Liver (tissue), 3 donors: ENCODE measurements at regions not wholly inside any gene's neighbourhood (a gene's known extent, or its start where the extent isn't known, plus 50 kb on each side); places are given as distances from the start of the nearest gene placed in this dataset.

ENCODE experiments used
- CTCF ChIP-seq: fragments of 150-350 bp; IDR thresholded peaks from 2 replicates; pipeline ENCODE4 v1.5.1; 2017; ENCODE audit warnings: improper control_type of control experiment, low read depth, low read length; ENCODE audit not compliant: missing input control
- EGR1 ChIP-seq, 2 donors: IDR thresholded peaks; 2 replicates each; pipeline ENCODE4 v1.6.1; 2016 to 2018; ENCODE audit warnings: antibody characterized with exemption in 2 of 2, low read depth in 2 of 2
- HNF4A ChIP-seq, 2 donors: conservative IDR thresholded peaks; 2 replicates each; pipeline ENCODE4 v1.6.1; 2016; ENCODE audit warnings: antibody characterized with exemption in 2 of 2, mild to moderate bottlenecking in 2 of 2
- JUND ChIP-seq, 2 donors: IDR thresholded peaks; 2 replicates each; pipeline ENCODE4 v1.6.1; 2016; ENCODE audit warnings: antibody characterized with exemption in 2 of 2
- RAD21 ChIP-seq, 2 donors: IDR thresholded peaks; 2 replicates each; pipeline ENCODE4 v1.6.1; 2016; ENCODE audit warnings: antibody characterized with exemption in 2 of 2, mild to moderate bottlenecking in 2 of 2
- RXRA ChIP-seq, 2 donors: IDR thresholded peaks; 2 replicates each; pipeline ENCODE4 v1.6.1; 2017 to 2018; ENCODE audit warnings: antibody characterized with exemption in 2 of 2, mild to moderate bottlenecking in 1 of 2
- TAF1 ChIP-seq: conservative IDR thresholded peaks from 2 replicates; pipeline ENCODE4 v1.6.1; 2016; ENCODE audit warnings: antibody characterized with exemption, mild to moderate bottlenecking
- YY1 ChIP-seq: IDR thresholded peaks from 2 replicates; pipeline ENCODE4 v1.6.1; 2016; ENCODE audit warnings: antibody characterized with exemption, mild to moderate bottlenecking
- TF ChIP-seq, protein P1 (sequence below): IDR thresholded peaks from 2 replicates; pipeline ENCODE4 v1.6.1; 2016; ENCODE audit warnings: antibody characterized with exemption, mild to moderate bottlenecking
- TF ChIP-seq, protein P2 (sequence below): IDR thresholded peaks from 2 replicates; pipeline ENCODE4 v1.6.1; 2016; ENCODE audit warnings: antibody characterized with exemption
- TF ChIP-seq, protein P3 (sequence below): IDR thresholded peaks from 2 replicates; pipeline ENCODE4 v1.6.1; 2016; ENCODE audit warnings: antibody characterized with exemption
- donor health status: healthy.
- donor health status: healthy.

DNA sequence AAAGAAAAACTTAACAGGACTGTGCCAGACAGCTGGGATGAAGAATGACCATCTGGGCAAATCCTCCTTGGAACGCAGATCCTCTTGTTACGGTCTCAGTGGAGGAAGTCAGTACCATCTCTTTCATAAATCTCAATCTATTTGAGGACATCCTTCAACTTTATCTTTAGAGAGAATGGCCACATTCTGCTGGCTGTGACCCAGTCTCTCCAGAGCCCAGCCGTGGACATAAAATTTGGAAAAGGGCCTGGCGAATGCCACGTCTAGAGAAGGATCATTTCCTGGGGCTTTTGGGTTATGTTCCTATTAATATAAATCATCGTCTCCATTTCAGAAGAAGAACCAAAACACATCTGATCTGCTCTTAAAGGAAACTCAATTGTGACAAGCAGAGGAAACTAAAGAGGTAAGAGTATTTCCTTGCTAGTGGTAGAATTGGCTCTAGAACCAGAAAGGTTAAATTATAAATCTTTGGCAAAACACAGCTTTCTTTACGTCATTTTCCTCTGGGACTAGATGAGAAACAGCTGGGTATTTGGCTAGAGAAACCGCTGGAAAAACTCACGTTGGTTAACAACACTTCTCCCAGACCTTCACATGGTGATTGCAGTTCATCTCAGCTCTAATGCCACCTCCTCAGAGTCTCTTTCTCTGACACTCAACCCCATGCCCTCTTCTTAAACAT, 164.7 kb downstream of the CHIC2 start:
- no peak for TF ChIP-seq CTCF
- TF ChIP-seq RAD21 (IDR thresholded peaks at IDR 0.05), result no peak
- TF ChIP-seq, protein P1, sequence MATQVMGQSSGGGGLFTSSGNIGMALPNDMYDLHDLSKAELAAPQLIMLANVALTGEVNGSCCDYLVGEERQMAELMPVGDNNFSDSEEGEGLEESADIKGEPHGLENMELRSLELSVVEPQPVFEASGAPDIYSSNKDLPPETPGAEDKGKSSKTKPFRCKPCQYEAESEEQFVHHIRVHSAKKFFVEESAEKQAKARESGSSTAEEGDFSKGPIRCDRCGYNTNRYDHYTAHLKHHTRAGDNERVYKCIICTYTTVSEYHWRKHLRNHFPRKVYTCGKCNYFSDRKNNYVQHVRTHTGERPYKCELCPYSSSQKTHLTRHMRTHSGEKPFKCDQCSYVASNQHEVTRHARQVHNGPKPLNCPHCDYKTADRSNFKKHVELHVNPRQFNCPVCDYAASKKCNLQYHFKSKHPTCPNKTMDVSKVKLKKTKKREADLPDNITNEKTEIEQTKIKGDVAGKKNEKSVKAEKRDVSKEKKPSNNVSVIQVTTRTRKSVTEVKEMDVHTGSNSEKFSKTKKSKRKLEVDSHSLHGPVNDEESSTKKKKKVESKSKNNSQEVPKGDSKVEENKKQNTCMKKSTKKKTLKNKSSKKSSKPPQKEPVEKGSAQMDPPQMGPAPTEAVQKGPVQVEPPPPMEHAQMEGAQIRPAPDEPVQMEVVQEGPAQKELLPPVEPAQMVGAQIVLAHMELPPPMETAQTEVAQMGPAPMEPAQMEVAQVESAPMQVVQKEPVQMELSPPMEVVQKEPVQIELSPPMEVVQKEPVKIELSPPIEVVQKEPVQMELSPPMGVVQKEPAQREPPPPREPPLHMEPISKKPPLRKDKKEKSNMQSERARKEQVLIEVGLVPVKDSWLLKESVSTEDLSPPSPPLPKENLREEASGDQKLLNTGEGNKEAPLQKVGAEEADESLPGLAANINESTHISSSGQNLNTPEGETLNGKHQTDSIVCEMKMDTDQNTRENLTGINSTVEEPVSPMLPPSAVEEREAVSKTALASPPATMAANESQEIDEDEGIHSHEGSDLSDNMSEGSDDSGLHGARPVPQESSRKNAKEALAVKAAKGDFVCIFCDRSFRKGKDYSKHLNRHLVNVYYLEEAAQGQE, result no peak
- no peak for TF ChIP-seq TAF1
- TF ChIP-seq EGR1 (IDR thresholded peaks at IDR 0.05; ENCODE audit: low read depth in 2 of 2), result no peak
- no peak for TF ChIP-seq JUND (IDR thresholded peaks at IDR 0.05)
- TF ChIP-seq, protein P2, sequence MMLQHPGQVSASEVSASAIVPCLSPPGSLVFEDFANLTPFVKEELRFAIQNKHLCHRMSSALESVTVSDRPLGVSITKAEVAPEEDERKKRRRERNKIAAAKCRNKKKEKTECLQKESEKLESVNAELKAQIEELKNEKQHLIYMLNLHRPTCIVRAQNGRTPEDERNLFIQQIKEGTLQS, result no peak
- TF ChIP-seq HNF4A (conservative IDR thresholded peaks at IDR 0.05), result no peak
- TF ChIP-seq YY1, result no peak
- TF ChIP-seq, protein P3, sequence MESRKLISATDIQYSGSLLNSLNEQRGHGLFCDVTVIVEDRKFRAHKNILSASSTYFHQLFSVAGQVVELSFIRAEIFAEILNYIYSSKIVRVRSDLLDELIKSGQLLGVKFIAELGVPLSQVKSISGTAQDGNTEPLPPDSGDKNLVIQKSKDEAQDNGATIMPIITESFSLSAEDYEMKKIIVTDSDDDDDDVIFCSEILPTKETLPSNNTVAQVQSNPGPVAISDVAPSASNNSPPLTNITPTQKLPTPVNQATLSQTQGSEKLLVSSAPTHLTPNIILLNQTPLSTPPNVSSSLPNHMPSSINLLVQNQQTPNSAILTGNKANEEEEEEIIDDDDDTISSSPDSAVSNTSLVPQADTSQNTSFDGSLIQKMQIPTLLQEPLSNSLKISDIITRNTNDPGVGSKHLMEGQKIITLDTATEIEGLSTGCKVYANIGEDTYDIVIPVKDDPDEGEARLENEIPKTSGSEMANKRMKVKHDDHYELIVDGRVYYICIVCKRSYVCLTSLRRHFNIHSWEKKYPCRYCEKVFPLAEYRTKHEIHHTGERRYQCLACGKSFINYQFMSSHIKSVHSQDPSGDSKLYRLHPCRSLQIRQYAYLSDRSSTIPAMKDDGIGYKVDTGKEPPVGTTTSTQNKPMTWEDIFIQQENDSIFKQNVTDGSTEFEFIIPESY, result no peak
- TF ChIP-seq RXRA (IDR thresholded peaks at IDR 0.05), result no peak
